Hepatocyte (in vitro differentiated cells): ENCODE measurements at regions not wholly inside any gene's neighbourhood (a gene's known extent, or its start where the extent isn't known, plus 50 kb on each side); places are given as distances from the start of the nearest gene placed in this dataset.

Experiments used
- EZH2 ChIP-seq: fragments of 200-600 bp; sonication (generic); IDR thresholded peaks from 2 replicates; pipeline ENCODE4 v1.6.1; 2016; ENCODE audit warnings: antibody characterized with exemption, mild to moderate bottlenecking, borderline replicate concordance
- TF ChIP-seq, protein P1 (sequence below): fragments of 200-600 bp; sonication (generic); IDR thresholded peaks from 2 replicates; pipeline ENCODE4 v1.5.1; 2016; ENCODE audit warnings: antibody characterized with exemption, mild to moderate bottlenecking; ENCODE audit not compliant: poor library complexity

DNA sequence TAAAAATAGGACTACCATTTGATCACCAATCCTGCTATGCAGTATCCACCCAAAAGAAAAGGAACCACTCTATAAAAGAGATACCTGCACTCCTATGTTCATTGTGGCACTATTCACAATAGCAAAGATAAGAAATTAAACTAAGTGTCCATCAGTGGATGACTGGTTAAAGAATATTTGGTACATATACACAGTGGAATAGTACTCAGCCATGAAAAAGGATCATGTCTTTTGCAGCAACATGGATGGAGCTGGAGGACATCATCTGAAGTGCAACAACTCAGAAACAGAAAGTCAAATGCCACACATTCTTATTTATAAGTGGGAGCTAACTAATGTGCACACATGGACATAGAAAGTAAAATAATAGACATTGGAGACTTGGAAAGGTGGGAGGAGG, 116.4 kb downstream of the PFKFB3 start:
- TF ChIP-seq, protein P1, sequence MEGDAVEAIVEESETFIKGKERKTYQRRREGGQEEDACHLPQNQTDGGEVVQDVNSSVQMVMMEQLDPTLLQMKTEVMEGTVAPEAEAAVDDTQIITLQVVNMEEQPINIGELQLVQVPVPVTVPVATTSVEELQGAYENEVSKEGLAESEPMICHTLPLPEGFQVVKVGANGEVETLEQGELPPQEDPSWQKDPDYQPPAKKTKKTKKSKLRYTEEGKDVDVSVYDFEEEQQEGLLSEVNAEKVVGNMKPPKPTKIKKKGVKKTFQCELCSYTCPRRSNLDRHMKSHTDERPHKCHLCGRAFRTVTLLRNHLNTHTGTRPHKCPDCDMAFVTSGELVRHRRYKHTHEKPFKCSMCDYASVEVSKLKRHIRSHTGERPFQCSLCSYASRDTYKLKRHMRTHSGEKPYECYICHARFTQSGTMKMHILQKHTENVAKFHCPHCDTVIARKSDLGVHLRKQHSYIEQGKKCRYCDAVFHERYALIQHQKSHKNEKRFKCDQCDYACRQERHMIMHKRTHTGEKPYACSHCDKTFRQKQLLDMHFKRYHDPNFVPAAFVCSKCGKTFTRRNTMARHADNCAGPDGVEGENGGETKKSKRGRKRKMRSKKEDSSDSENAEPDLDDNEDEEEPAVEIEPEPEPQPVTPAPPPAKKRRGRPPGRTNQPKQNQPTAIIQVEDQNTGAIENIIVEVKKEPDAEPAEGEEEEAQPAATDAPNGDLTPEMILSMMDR: no peak
- TF ChIP-seq EZH2: no peak
